Osteoblast (primary cell): ENCODE measurements at regions not wholly inside any gene's neighbourhood (a gene's known extent, or its start where the extent isn't known, plus 50 kb on each side); places are given as distances from the start of the nearest gene placed in this dataset.

ENCODE experiments used
- DNase-seq: peaks from one replicate; pipeline ENCODE4 v3.0.0; 2011; ENCODE audit warnings: low spot score, mixed read lengths; ENCODE audit not compliant: insufficient read length; ENCODE audit errors: missing footprints
- H2AFZ ChIP-seq: 2 replicates; pipeline ENCODE4 v1.6.0; 2011; ENCODE audit warnings: mild to moderate bottlenecking, low read length
- H3K27ac ChIP-seq: 2 replicates; pipeline ENCODE4 v1.5.1; 2011; ENCODE audit warnings: mild to moderate bottlenecking, low read depth, low read length, moderate library complexity
- H3K27me3 ChIP-seq: 2 replicates; pipeline ENCODE4 v1.6.0; 2012; ENCODE audit warnings: mild to moderate bottlenecking, control low read depth, inconsistent platforms, low read length, moderate library complexity; ENCODE audit not compliant: insufficient read depth
- H3K36me3 ChIP-seq: 2 replicates; pipeline ENCODE4 v1.5.1; 2011; ENCODE audit warnings: mild to moderate bottlenecking, low read length, control low read depth, moderate library complexity; ENCODE audit not compliant: insufficient read depth
- H3K4me1 ChIP-seq: 2 replicates; pipeline ENCODE4 v1.5.1; 2011; ENCODE audit warnings: mild to moderate bottlenecking, low read length, control low read depth, moderate library complexity; ENCODE audit not compliant: insufficient read depth
- H3K4me2 ChIP-seq: 2 replicates; pipeline ENCODE4 v1.6.0; 2011; ENCODE audit warnings: mild to moderate bottlenecking, low read length; ENCODE audit not compliant: insufficient read depth
- H3K4me3 ChIP-seq: fragments of 200-600 bp; sonication (generic); 3 replicates; pipeline ENCODE4 v1.5.1; 2012; ENCODE audit warnings: mild to moderate bottlenecking, low read length, inconsistent platforms; ENCODE audit not compliant: insufficient read depth
- H3K79me2 ChIP-seq: 2 replicates; pipeline ENCODE4 v1.6.0; 2012; ENCODE audit warnings: mild to moderate bottlenecking, low read length, control low read depth, inconsistent platforms; ENCODE audit not compliant: insufficient read depth
- H3K9me3 ChIP-seq: 2 replicates; pipeline ENCODE4 v1.5.1; 2011; ENCODE audit warnings: low read depth, low read length, control low read depth
- H4K20me1 ChIP-seq: 2 replicates; pipeline ENCODE4 v1.6.0; 2012; ENCODE audit warnings: mild to moderate bottlenecking, low read length, control low read depth; ENCODE audit not compliant: insufficient read depth
- TF ChIP-seq, protein P1 (sequence below): IDR thresholded peaks from 2 replicates; pipeline ENCODE4 v1.5.1; 2011; ENCODE audit warnings: mild to moderate bottlenecking, low read depth, low read length, moderate library complexity; ENCODE audit errors: extremely low read depth

DNA sequence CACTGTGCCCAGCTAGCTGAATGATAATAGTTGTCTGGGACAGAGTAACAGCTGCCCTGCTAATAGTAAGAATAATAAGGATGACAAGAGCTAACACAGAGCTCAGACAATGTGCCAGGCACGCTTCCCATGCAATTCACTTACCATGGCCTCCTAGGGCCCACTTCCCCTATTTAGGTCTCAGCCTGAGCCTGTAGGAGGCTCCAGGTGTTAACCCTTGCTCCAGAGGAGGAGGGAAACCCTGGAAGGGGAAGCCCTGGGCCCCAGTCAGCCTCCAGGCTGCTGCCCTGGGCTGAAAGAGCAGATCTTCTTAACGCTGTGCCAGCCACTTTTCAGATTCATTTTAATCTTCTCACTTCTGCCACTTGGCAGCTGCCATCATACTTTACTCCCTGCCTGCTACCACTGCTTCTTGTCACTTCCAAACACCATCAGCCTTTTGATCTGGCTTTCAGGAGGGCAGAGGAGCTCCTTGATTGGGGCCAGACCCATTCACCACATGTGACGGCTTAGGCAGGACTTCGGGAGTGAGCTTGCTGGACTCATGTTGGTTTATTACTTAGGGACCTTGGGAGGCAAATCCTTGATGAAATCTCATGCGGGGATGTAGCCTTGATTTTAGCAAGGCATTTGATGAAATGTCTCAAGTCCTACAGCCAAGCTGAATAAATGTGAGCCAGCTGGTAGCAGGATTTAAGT is 66.7 kb upstream of the PARP1 start:
- Histone ChIP-seq H3K27me3 (peaks cover 9% of the 10 kb centered on the region), H2AFZ (no peak overlapping the region), H3K79me2 (no peaks in the 10 kb centered on the region), H3K4me3 (no peak overlapping the region), H4K20me1 (no peaks in the 10 kb centered on the region), H3K36me3 (no peaks in the 10 kb centered on the region), H3K4me2 (no peak overlapping the region), H3K9me3 (no peaks in the 10 kb centered on the region), H3K27ac (no peak overlapping the region), H3K4me1 (no peaks in the 10 kb centered on the region)
- TF ChIP-seq, protein P1, sequence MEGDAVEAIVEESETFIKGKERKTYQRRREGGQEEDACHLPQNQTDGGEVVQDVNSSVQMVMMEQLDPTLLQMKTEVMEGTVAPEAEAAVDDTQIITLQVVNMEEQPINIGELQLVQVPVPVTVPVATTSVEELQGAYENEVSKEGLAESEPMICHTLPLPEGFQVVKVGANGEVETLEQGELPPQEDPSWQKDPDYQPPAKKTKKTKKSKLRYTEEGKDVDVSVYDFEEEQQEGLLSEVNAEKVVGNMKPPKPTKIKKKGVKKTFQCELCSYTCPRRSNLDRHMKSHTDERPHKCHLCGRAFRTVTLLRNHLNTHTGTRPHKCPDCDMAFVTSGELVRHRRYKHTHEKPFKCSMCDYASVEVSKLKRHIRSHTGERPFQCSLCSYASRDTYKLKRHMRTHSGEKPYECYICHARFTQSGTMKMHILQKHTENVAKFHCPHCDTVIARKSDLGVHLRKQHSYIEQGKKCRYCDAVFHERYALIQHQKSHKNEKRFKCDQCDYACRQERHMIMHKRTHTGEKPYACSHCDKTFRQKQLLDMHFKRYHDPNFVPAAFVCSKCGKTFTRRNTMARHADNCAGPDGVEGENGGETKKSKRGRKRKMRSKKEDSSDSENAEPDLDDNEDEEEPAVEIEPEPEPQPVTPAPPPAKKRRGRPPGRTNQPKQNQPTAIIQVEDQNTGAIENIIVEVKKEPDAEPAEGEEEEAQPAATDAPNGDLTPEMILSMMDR = no peak
- DNase-seq = no peak

DNA sequence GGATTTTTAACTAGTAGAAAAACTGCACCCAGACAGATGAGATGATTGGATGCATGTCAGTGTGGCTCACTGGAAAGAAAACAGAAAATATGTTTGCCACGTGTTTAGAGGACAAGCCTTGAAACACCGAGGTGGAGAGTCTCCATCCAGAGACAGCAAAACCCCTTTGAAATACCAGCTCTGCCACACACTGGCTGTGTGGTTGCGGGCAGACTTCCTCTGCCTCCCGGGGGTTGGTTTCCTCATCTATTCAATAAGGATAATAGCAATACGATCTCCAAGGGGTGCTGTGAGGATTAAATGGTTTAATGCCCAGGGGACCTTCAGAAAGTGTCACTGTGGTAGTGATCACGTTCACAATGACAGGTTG is 67.2 kb upstream of the PARP1 start:
- Histone ChIP-seq H3K4me2 (no peak overlapping the region), H3K79me2 (no peaks in the 10 kb centered on the region), H4K20me1 (no peaks in the 10 kb centered on the region), H3K4me1 (no peaks in the 10 kb centered on the region), H3K27ac (no peak overlapping the region), H2AFZ (no peak overlapping the region), H3K36me3 (no peaks in the 10 kb centered on the region), H3K9me3 (no peaks in the 10 kb centered on the region), H3K4me3 (no peak overlapping the region), H3K27me3 (peaks cover 9% of the 10 kb centered on the region)
- DNase-seq = no peak
- TF ChIP-seq, protein P1 = no peak

DNA sequence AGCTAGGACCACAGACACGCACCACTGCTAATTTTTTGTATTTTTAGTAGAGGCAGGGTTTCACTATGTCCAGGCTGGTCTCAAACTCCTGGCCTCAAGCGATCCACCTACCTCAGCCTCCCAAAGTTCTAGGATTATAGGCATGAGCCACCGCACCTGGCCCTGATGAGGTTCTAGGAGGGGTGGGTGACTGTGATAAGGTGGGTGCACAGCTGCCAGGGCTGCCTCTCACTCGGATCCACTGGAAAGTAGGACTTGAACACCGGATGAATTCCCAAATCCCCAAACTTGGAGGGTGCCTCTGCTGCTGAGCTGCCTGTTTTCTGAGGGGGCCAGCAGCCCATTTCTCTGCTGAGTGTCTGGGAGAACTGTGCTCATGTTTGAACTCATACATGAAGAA is 68.2 kb upstream of the PARP1 start:
- no peak overlapping the region for H2AFZ ChIP-seq
- no peak for DNase-seq
- no peaks in the 10 kb centered on the region for H3K4me1 ChIP-seq
- TF ChIP-seq, protein P1 = no peak
- H3K4me3 ChIP-seq = no peak overlapping the region
- H3K27ac ChIP-seq = no peak overlapping the region
- H3K27me3 ChIP-seq = peaks cover 9% of the 10 kb centered on the region
- H3K9me3 ChIP-seq = no peaks in the 10 kb centered on the region
- no peaks in the 10 kb centered on the region for H4K20me1 ChIP-seq
- H3K4me2 ChIP-seq = no peak overlapping the region
- H3K79me2 ChIP-seq = no peaks in the 10 kb centered on the region
- H3K36me3 ChIP-seq = no peaks in the 10 kb centered on the region

DNA sequence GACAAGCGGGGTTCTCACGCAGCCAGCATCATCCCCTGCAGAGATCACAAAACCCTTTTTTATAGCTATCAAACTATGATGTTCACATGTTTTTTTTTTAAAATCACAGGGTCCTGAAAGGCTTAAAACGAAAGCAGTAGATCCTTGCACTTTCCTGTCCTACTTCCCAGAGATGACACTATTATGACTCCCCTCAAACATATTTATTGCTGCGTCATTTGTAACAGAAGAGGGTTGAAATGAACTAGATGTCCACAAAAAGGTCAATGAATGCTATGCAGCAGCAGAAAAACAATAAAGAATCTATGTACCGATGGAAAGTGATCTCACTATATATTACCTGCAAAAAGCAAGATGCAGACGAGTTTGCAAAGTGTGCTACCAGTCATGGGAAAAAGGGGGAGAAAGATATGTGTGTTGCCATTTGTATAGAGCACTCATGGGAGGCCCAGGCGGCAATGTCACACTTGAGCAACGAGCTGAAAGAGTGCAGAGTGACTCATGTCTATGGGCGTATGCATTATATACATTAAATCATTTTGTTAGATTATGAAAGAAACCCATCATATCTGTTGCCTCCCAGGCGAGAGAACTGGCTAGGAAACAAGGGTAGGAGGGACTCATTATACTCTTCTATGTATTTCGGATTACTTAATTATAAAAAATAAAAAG is 68.9 kb upstream of the PARP1 start:
- H3K9me3 ChIP-seq = no peaks in the 10 kb centered on the region
- no peak overlapping the region for H2AFZ ChIP-seq
- H3K4me3 ChIP-seq = no peak overlapping the region
- no peak overlapping the region for H3K27ac ChIP-seq
- H3K4me1 ChIP-seq = no peaks in the 10 kb centered on the region
- peaks cover 9% of the 10 kb centered on the region for H3K27me3 ChIP-seq
- H4K20me1 ChIP-seq = no peaks in the 10 kb centered on the region
- no peaks in the 10 kb centered on the region for H3K79me2 ChIP-seq
- H3K4me2 ChIP-seq = no peak overlapping the region
- H3K36me3 ChIP-seq = no peaks in the 10 kb centered on the region
- DNase-seq = no peak
- TF ChIP-seq, protein P1 = no peak
